ENCODE measurements at regions not wholly inside any gene's neighbourhood (a gene's known extent, or its start where the extent isn't known, plus 50 kb on each side); places are given as distances from the start of the nearest gene placed in this dataset.

- TF ChIP-seq SUZ12 (IDR thresholded peaks at IDR 0.05) (no peak), FOXK2 (IDR thresholded peaks at IDR 0.05) (no peak), HDGF (IDR thresholded peaks at IDR 0.05; ENCODE audit: borderline replicate concordance) (no peak), ARNT (IDR thresholded peaks at IDR 0.05) (no peak), NFRKB (IDR thresholded peaks at IDR 0.05) (no peak), SP1 (IDR thresholded peaks at IDR 0.05) (no peak), ZNF384 (IDR thresholded peaks at IDR 0.05) (no peak), FOXM1 (IDR thresholded peaks at IDR 0.05; ENCODE audit: borderline replicate concordance) (no peak), ELF4 (IDR thresholded peaks at IDR 0.05) (no peak), TARDBP (IDR thresholded peaks at IDR 0.05) (no peak), LEF1 (IDR thresholded peaks at IDR 0.05; ENCODE audit: borderline replicate concordance) (no peak), BHLHE40 (IDR thresholded peaks at IDR 0.05; ENCODE audit: borderline replicate concordance) (no peak)
- TF ChIP-seq, protein P1, sequence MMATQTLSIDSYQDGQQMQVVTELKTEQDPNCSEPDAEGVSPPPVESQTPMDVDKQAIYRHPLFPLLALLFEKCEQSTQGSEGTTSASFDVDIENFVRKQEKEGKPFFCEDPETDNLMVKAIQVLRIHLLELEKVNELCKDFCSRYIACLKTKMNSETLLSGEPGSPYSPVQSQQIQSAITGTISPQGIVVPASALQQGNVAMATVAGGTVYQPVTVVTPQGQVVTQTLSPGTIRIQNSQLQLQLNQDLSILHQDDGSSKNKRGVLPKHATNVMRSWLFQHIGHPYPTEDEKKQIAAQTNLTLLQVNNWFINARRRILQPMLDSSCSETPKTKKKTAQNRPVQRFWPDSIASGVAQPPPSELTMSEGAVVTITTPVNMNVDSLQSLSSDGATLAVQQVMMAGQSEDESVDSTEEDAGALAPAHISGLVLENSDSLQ (IDR thresholded peaks at IDR 0.05), result no peak
Observed at GRCh38 chr3:40997711-40998519, 201.4 kb upstream of the CTNNB1 start.
